Neural progenitor cell (in vitro differentiated cells): ENCODE measurements at regions not wholly inside any gene's neighbourhood (a gene's known extent, or its start where the extent isn't known, plus 50 kb on each side); places are given as distances from the start of the nearest gene placed in this dataset.

Experiments
- CTCF ChIP-seq: fragments of 200-600 bp; sonication (generic); IDR thresholded peaks from 2 replicates; pipeline ENCODE4 v1.5.1; 2017; ENCODE audit warnings: antibody characterized with exemption, mild to moderate bottlenecking
- EZH2 ChIP-seq: fragments of 200-600 bp; sonication (generic); IDR thresholded peaks from 2 replicates; pipeline ENCODE4 v1.6.1; 2017; ENCODE audit warnings: antibody characterized with exemption, mild to moderate bottlenecking, moderate library complexity
- EZH2phosphoT487 ChIP-seq: fragments of 200-600 bp; sonication (generic); IDR thresholded peaks from 2 replicates; pipeline ENCODE4 v1.6.1; 2017; ENCODE audit warnings: antibody characterized with exemption

- TF ChIP-seq CTCF (peak; percentile 28), EZH2phosphoT487 (no peak), EZH2 (no peak)
Observed at GRCh38 chr5:105304859-105305258, 1742.3 kb upstream of the NUDT12 start.
